Astrocyte (in vitro differentiated cells and primary cell): ENCODE measurements at regions not wholly inside any gene's neighbourhood (a gene's known extent, or its start where the extent isn't known, plus 50 kb on each side); places are given as distances from the start of the nearest gene placed in this dataset.

ENCODE experiments used
- DNase-seq: peaks from one replicate; pipeline ENCODE4 v3.0.0-alpha.2; 2010; ENCODE audit warnings: low read depth
- FAIRE-seq: peaks from 2 replicates; lab custom pipeline; 2011; peaks lifted over from hg19 to GRCh38; lab: Jason Lieb, UNC
- H2AFZ ChIP-seq: 2 replicates; pipeline ENCODE4 v1.6.0; 2012; ENCODE audit warnings: low read depth, low read length, inconsistent platforms
- H3K27ac ChIP-seq: 2 replicates; pipeline ENCODE4 v1.5.1; 2011; ENCODE audit warnings: low read depth, low read length, inconsistent platforms
- H3K27me3 ChIP-seq: 2 replicates; pipeline ENCODE4 v1.6.0; 2011; ENCODE audit warnings: low read length, inconsistent platforms; ENCODE audit not compliant: insufficient read depth
- H3K36me3 ChIP-seq: 2 replicates; pipeline ENCODE4 v1.5.1; 2011; ENCODE audit warnings: low read length, inconsistent platforms; ENCODE audit not compliant: insufficient read depth
- H3K4me1 ChIP-seq: 2 replicates; pipeline ENCODE4 v1.5.1; 2011; ENCODE audit warnings: low read length, inconsistent platforms; ENCODE audit not compliant: insufficient read depth
- H3K4me2 ChIP-seq: 2 replicates; pipeline ENCODE4 v1.6.0; 2012; ENCODE audit warnings: low read length, inconsistent platforms
- H3K4me3 ChIP-seq: 2 replicates; pipeline ENCODE4 v1.5.1; 2011; ENCODE audit warnings: low read depth, mild to moderate bottlenecking, low read length, inconsistent platforms; ENCODE audit not compliant: insufficient read depth
- H3K79me2 ChIP-seq: 2 replicates; pipeline ENCODE4 v1.6.0; 2012; ENCODE audit warnings: mild to moderate bottlenecking, low read length, inconsistent platforms; ENCODE audit not compliant: insufficient read depth
- H3K9ac ChIP-seq: 2 replicates; pipeline ENCODE4 v1.6.0; 2012; ENCODE audit warnings: mild to moderate bottlenecking, low read length, inconsistent platforms
- H3K9me3 ChIP-seq: 2 replicates; pipeline ENCODE4 v1.5.1; 2012; ENCODE audit warnings: low read depth, mild to moderate bottlenecking, low read length, inconsistent platforms; ENCODE audit not compliant: insufficient read depth
- H4K20me1 ChIP-seq: 2 replicates; pipeline ENCODE4 v1.6.0; 2012; ENCODE audit warnings: low read length, inconsistent platforms; ENCODE audit not compliant: insufficient read depth
- H3K27ac Mint-ChIP-seq: one replicate; pipeline ENCODE4 v1.8.0; 2021; ENCODE audit warnings: mild to moderate bottlenecking, mixed read lengths; ENCODE audit not compliant: unreplicated experiment
- H3K27me3 Mint-ChIP-seq: one replicate; pipeline ENCODE4 v1.8.0; 2021; ENCODE audit warnings: low read depth, mixed read lengths; ENCODE audit not compliant: unreplicated experiment
- H3K36me3 Mint-ChIP-seq: one replicate; pipeline ENCODE4 v1.8.0; 2021; ENCODE audit warnings: low read depth, mixed read lengths; ENCODE audit not compliant: unreplicated experiment
- H3K4me1 Mint-ChIP-seq: one replicate; pipeline ENCODE4 v1.8.0; 2021; ENCODE audit warnings: low read depth, mixed read lengths; ENCODE audit not compliant: unreplicated experiment
- H3K4me3 Mint-ChIP-seq: one replicate; pipeline ENCODE4 v1.8.0; 2021; ENCODE audit warnings: mild to moderate bottlenecking, moderate library complexity, mixed read lengths; ENCODE audit not compliant: unreplicated experiment
- H3K9me3 Mint-ChIP-seq: one replicate; pipeline ENCODE4 v1.8.0; 2021; ENCODE audit warnings: mild to moderate bottlenecking, mixed read lengths; ENCODE audit not compliant: unreplicated experiment
- CTCF ChIP-seq: IDR thresholded peaks from 2 replicates; pipeline ENCODE4 v1.5.1; 2011; ENCODE audit warnings: low read depth, mild to moderate bottlenecking, inconsistent platforms, low read length, moderate library complexity; ENCODE audit not compliant: insufficient read depth
- EZH2 ChIP-seq: IDR thresholded peaks from 2 replicates; pipeline ENCODE4 v1.6.1; 2012; ENCODE audit warnings: mild to moderate bottlenecking, low read length, inconsistent platforms; ENCODE audit not compliant: insufficient read depth

- TF ChIP-seq EZH2 (no peak), CTCF (no peak)
- H3K9me3 Mint-ChIP-seq: peaks cover 11% of the 10 kb centered on the region
- no peak for DNase-seq
- no peak for FAIRE-seq
- H3K4me3 Mint-ChIP-seq: no peak overlapping the region
- no peak overlapping the region for H3K4me3 ChIP-seq
- H3K4me2 ChIP-seq: no peak overlapping the region
- H3K4me1 Mint-ChIP-seq: peaks cover 33% of the 10 kb centered on the region
- peaks cover 11% of the 10 kb centered on the region for H3K4me1 ChIP-seq
- no peaks in the 10 kb centered on the region for H3K79me2 ChIP-seq
- no peak overlapping the region for H3K27ac ChIP-seq
- H3K27me3 Mint-ChIP-seq: peaks cover 15% of the 10 kb centered on the region
- H3K9ac ChIP-seq: no peak overlapping the region
- no peaks in the 10 kb centered on the region for H4K20me1 ChIP-seq
- H3K36me3 ChIP-seq: no peaks in the 10 kb centered on the region
- H3K27me3 ChIP-seq: peaks cover 24% of the 10 kb centered on the region
- no peak overlapping the region for H3K27ac Mint-ChIP-seq
- H3K9me3 ChIP-seq: peaks cover 5% of the 10 kb centered on the region
- no peak overlapping the region for H2AFZ ChIP-seq
- no peaks in the 10 kb centered on the region for H3K36me3 Mint-ChIP-seq
Measured at GRCh38 chr6:167674486-167674885, 152.2 kb upstream of the AFDN start.

- H3K36me3 Mint-ChIP-seq: no peaks in the 10 kb centered on the region
- H3K9ac ChIP-seq: no peak overlapping the region
- H4K20me1 ChIP-seq: no peaks in the 10 kb centered on the region
- H3K27me3 ChIP-seq: peaks cover 29% of the 10 kb centered on the region
- H3K9me3 ChIP-seq: peaks cover 5% of the 10 kb centered on the region
- H3K9me3 Mint-ChIP-seq: peaks cover 11% of the 10 kb centered on the region
- peaks cover 39% of the 10 kb centered on the region for H3K4me1 Mint-ChIP-seq
- no peak overlapping the region for H3K4me3 Mint-ChIP-seq
- H3K79me2 ChIP-seq: no peaks in the 10 kb centered on the region
- DNase-seq (no peak), FAIRE-seq (no peak)
- H3K4me1 ChIP-seq: peaks cover 11% of the 10 kb centered on the region
- H3K27ac ChIP-seq: no peak overlapping the region
- H3K36me3 ChIP-seq: no peaks in the 10 kb centered on the region
- peak overlapping the region; percentile 50 for H3K27ac Mint-ChIP-seq
- TF ChIP-seq CTCF: no peak
- no peak for TF ChIP-seq EZH2
- H3K27me3 Mint-ChIP-seq: peaks cover 14% of the 10 kb centered on the region
- H3K4me2 ChIP-seq: no peak overlapping the region
- no peak overlapping the region for H3K4me3 ChIP-seq
- no peak overlapping the region for H2AFZ ChIP-seq
Measured at GRCh38 chr6:167676000-167676665, 150.6 kb upstream of the AFDN start.

GRCh38 chr6:167676666-167677421, 149.9 kb upstream of the AFDN start:
- FAIRE-seq: no peak
- H3K27ac ChIP-seq: no peak overlapping the region
- H3K4me3 ChIP-seq: no peak overlapping the region
- Mint-ChIP-seq H3K4me3 (peak overlapping the region; percentile 73), H3K4me1 (peaks cover 45% of the 10 kb centered on the region), H3K27me3 (peaks cover 14% of the 10 kb centered on the region), H3K36me3 (no peaks in the 10 kb centered on the region), H3K27ac (peak overlapping the region; percentile 50), H3K9me3 (peaks cover 11% of the 10 kb centered on the region)
- no peaks in the 10 kb centered on the region for H3K79me2 ChIP-seq
- H3K27me3 ChIP-seq: peaks cover 29% of the 10 kb centered on the region
- no peak overlapping the region for H3K9ac ChIP-seq
- peak overlapping the region; percentile 40 for H3K4me2 ChIP-seq
- H3K9me3 ChIP-seq: peaks cover 5% of the 10 kb centered on the region
- H2AFZ ChIP-seq: no peak overlapping the region
- no peaks in the 10 kb centered on the region for H4K20me1 ChIP-seq
- no peak for DNase-seq
- TF ChIP-seq CTCF (no peak), EZH2 (no peak)
- H3K4me1 ChIP-seq: peaks cover 11% of the 10 kb centered on the region
- H3K36me3 ChIP-seq: no peaks in the 10 kb centered on the region
